HepG2 (cell line): ENCODE measurements at regions not wholly inside any gene's neighbourhood (a gene's known extent, or its start where the extent isn't known, plus 50 kb on each side); places are given as distances from the start of the nearest gene placed in this dataset.

Experiments used
- ATAC-seq: fragments of 200-7000 bp; cut with Tn5 transposase; 3 replicates; pipeline ENCODE4 v1.9.1; 2020; ENCODE audit warnings: mild to moderate bottlenecking, moderate library complexity
- BruUV-seq: library from RNA; stranded (reverse); fragments of 400-500 nt; replicated peaks from 2 replicates; lab custom pipeline; 2021; lab: Mats Ljungman, UMichigan
- CTCF ChIA-PET: fragments of 300-600 bp; formaldehyde crosslinking; extraction: SDS; loops from one replicate; lab custom pipeline; 2021; ENCODE audit warnings: low total read pairs, inconsistent platforms, low intra/inter-chr PET ratio; lab: Yijun Ruan, JAX
- POLR2A ChIA-PET: fragments of 350-600 bp; sonication (Branson Sonifier 250); formaldehyde crosslinking; loops from one replicate; lab custom pipeline; 2020; ENCODE audit warnings: antibody characterized with exemption, inconsistent platforms; lab: Yijun Ruan, JAX
- DNase-seq: peaks from one replicate; pipeline ENCODE4 v3.0.0-alpha.2; 2015; ENCODE audit warnings: low spot score
- FAIRE-seq: peaks from 3 replicates; lab custom pipeline; 2011; peaks lifted over from hg19 to GRCh38; lab: Jason Lieb, UNC
- H2AFZ ChIP-seq: one replicate; pipeline ENCODE4 v1.6.1; 2011; ENCODE audit warnings: low read length, inconsistent platforms
- H3K27ac ChIP-seq: fragments of 300-600 bp; 3 replicates; pipeline ENCODE4 v1.8.0; 2011; ENCODE audit warnings: mixed run types, mild to moderate bottlenecking, mixed read lengths, low read length, inconsistent platforms; ENCODE audit not compliant: insufficient read depth; ENCODE audit errors: extremely low read length
- H3K27me3 ChIP-seq, 2 experiments: fragments of 200-600 bp in 1 of 2; 2 replicates in 1 of 2; 3 replicates in 1 of 2; pipeline versions ENCODE4 v1.6.0 to v1.8.0; 2011; ENCODE audit warnings: low read length in 2 of 2, mild to moderate bottlenecking in 2 of 2, moderate library complexity in 2 of 2, inconsistent platforms in 1 of 2; ENCODE audit not compliant: insufficient read depth in 2 of 2, control insufficient read depth in 1 of 2
- H3K36me3 ChIP-seq, 2 experiments: fragments of 200-600 bp in 1 of 2; replicated peaks in 1 of 2; 2 replicates in 1 of 2; 3 replicates in 1 of 2; pipeline versions ENCODE4 v1.5.1 to v1.8.0; 2011; ENCODE audit warnings: low read length in 2 of 2, inconsistent platforms in 1 of 2; ENCODE audit not compliant: insufficient read depth in 2 of 2, control insufficient read depth in 1 of 2
- H3K4me1 ChIP-seq: 2 replicates; pipeline ENCODE4 v1.5.1; 2012; ENCODE audit warnings: low read length, inconsistent platforms; ENCODE audit not compliant: insufficient read depth
- H3K4me2 ChIP-seq: 2 replicates; pipeline ENCODE4 v1.6.0; 2011; ENCODE audit warnings: low read depth, low read length, inconsistent platforms
- H3K4me3 ChIP-seq, 3 experiments: fragments of 200-600 bp in 1 of 3; sonication (generic), shearing (Covaris generic) in 1 of 3; replicated peaks in 1 of 3; 2 replicates each; pipeline ENCODE4 v1.5.1; 2011 to 2016; ENCODE audit warnings: low read length in 3 of 3, inconsistent platforms in 2 of 3, low read depth in 2 of 3, mild to moderate bottlenecking in 2 of 3, control low read depth in 1 of 3, mixed read lengths in 1 of 3; ENCODE audit not compliant: insufficient read depth in 1 of 3
- H3K79me2 ChIP-seq: one replicate; pipeline ENCODE4 v1.6.1; 2011; ENCODE audit warnings: low read length, inconsistent platforms; ENCODE audit not compliant: insufficient read depth
- H3K9ac ChIP-seq: 2 replicates; pipeline ENCODE4 v1.6.0; 2011; ENCODE audit warnings: mild to moderate bottlenecking, low read depth, low read length, inconsistent platforms; ENCODE audit not compliant: insufficient read depth
- H3K9me3 ChIP-seq: 2 replicates; pipeline ENCODE4 v1.5.1; 2012; ENCODE audit warnings: mild to moderate bottlenecking, low read length
- H4K20me1 ChIP-seq: 2 replicates; pipeline ENCODE4 v1.6.0; 2011; ENCODE audit warnings: inconsistent platforms, mild to moderate bottlenecking, low read length, moderate library complexity; ENCODE audit not compliant: insufficient read depth
- NR1H2 ChIP-seq: sonication (generic); formaldehyde crosslinking; IDR thresholded peaks from 2 replicates; pipeline ENCODE4 v1.8.1; 2022; ENCODE audit warnings: low read depth, missing genetic modification reagents, borderline replicate concordance
- PRMT3 ChIP-seq: sonication (generic); formaldehyde crosslinking; IDR thresholded peaks from 2 replicates; pipeline ENCODE4 v1.8.1; 2022; ENCODE audit warnings: low read depth, mild to moderate bottlenecking, moderate library complexity, missing genetic modification reagents, borderline replicate concordance
- XBP1 ChIP-seq: sonication (generic); formaldehyde crosslinking; IDR thresholded peaks from 2 replicates; pipeline ENCODE4 v1.5.0; 2020; ENCODE audit warnings: missing genetic modification reagents
- ZBTB3 ChIP-seq: sonication (generic); formaldehyde crosslinking; IDR thresholded peaks from 2 replicates; pipeline ENCODE4 v1.4.0; 2020; ENCODE audit warnings: low read depth, mild to moderate bottlenecking, moderate library complexity, missing genetic modification reagents, borderline replicate concordance
- ZNF607 ChIP-seq: sonication (generic); formaldehyde crosslinking; IDR thresholded peaks from 2 replicates; pipeline ENCODE4 v1.5.1; 2020; ENCODE audit warnings: missing genetic modification reagents, mild to moderate bottlenecking, borderline replicate concordance
- ZNF674 ChIP-seq: sonication (generic); formaldehyde crosslinking; IDR thresholded peaks from 2 replicates; pipeline ENCODE4 v1.5.0; 2020; ENCODE audit warnings: low read depth, mild to moderate bottlenecking, missing genetic modification reagents
- WGBS: methylation state at CpG from one replicate; pipeline ENCODE4 v1.1.6; 2017; ENCODE audit warnings: low lambda C conversion rate; 5-methylcytosine and 5-hydroxymethylcytosine counted together
- in situ Hi-C: cut with HindIII; loops from 2 replicates; pipeline ENCODE4 v1.10.0; 2017; ENCODE audit warnings: low pct_unique_long_range_greater_than_20kb; ENCODE audit not compliant: extremely low pct_ligation_motif_present
- intact Hi-C: fragments of 100-400 bp; cut with micrococcal nuclease; formaldehyde crosslinking; loops from one replicate; pipeline ENCODE4 v1.10.0; 2022; ENCODE audit not compliant: unreplicated experiment
- TF ChIP-seq, protein P1 (sequence below): sonication (generic); formaldehyde crosslinking; IDR thresholded peaks from 2 replicates; pipeline ENCODE4; 2020; ENCODE audit warnings: missing genetic modification reagents, mild to moderate bottlenecking, borderline replicate concordance
- TF ChIP-seq, protein P2 (sequence below): sonication (generic); formaldehyde crosslinking; IDR thresholded peaks from 2 replicates; pipeline ENCODE4 v1.5.0; 2020; ENCODE audit warnings: mild to moderate bottlenecking, missing genetic modification reagents
- TF ChIP-seq, protein P3 (sequence below): sonication (generic); formaldehyde crosslinking; IDR thresholded peaks from 2 replicates; pipeline ENCODE4 v1.4.0; 2020; ENCODE audit warnings: mild to moderate bottlenecking, missing genetic modification reagents, borderline replicate concordance

GRCh38 chr19:20273951-20274570 is 107.0 kb downstream of the ZNF486 start:
- no peak overlapping the region for H3K9ac ChIP-seq
- TF ChIP-seq, protein P1, sequence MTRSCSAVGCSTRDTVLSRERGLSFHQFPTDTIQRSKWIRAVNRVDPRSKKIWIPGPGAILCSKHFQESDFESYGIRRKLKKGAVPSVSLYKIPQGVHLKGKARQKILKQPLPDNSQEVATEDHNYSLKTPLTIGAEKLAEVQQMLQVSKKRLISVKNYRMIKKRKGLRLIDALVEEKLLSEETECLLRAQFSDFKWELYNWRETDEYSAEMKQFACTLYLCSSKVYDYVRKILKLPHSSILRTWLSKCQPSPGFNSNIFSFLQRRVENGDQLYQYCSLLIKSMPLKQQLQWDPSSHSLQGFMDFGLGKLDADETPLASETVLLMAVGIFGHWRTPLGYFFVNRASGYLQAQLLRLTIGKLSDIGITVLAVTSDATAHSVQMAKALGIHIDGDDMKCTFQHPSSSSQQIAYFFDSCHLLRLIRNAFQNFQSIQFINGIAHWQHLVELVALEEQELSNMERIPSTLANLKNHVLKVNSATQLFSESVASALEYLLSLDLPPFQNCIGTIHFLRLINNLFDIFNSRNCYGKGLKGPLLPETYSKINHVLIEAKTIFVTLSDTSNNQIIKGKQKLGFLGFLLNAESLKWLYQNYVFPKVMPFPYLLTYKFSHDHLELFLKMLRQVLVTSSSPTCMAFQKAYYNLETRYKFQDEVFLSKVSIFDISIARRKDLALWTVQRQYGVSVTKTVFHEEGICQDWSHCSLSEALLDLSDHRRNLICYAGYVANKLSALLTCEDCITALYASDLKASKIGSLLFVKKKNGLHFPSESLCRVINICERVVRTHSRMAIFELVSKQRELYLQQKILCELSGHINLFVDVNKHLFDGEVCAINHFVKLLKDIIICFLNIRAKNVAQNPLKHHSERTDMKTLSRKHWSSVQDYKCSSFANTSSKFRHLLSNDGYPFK: no peak
- TF ChIP-seq, protein P2, sequence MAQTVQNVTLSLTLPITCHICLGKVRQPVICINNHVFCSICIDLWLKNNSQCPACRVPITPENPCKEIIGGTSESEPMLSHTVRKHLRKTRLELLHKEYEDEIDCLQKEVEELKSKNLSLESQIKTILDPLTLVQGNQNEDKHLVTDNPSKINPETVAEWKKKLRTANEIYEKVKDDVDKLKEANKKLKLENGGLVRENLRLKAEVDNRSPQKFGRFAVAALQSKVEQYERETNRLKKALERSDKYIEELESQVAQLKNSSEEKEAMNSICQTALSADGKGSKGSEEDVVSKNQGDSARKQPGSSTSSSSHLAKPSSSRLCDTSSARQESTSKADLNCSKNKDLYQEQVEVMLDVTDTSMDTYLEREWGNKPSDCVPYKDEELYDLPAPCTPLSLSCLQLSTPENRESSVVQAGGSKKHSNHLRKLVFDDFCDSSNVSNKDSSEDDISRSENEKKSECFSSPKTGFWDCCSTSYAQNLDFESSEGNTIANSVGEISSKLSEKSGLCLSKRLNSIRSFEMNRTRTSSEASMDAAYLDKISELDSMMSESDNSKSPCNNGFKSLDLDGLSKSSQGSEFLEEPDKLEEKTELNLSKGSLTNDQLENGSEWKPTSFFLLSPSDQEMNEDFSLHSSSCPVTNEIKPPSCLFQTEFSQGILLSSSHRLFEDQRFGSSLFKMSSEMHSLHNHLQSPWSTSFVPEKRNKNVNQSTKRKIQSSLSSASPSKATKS (CRISPR knock-in tag): no peak
- TF ChIP-seq ZNF674: no peak
- TF ChIP-seq XBP1 (CRISPR knock-in tag): no peak
- no peak for TF ChIP-seq ZBTB3
- no peak for TF ChIP-seq ZNF607 (CRISPR knock-in tag)
- no peak for TF ChIP-seq NR1H2 (CRISPR knock-in tag)
- TF ChIP-seq PRMT3 (CRISPR knock-in tag): no peak
- TF ChIP-seq, protein P3, sequence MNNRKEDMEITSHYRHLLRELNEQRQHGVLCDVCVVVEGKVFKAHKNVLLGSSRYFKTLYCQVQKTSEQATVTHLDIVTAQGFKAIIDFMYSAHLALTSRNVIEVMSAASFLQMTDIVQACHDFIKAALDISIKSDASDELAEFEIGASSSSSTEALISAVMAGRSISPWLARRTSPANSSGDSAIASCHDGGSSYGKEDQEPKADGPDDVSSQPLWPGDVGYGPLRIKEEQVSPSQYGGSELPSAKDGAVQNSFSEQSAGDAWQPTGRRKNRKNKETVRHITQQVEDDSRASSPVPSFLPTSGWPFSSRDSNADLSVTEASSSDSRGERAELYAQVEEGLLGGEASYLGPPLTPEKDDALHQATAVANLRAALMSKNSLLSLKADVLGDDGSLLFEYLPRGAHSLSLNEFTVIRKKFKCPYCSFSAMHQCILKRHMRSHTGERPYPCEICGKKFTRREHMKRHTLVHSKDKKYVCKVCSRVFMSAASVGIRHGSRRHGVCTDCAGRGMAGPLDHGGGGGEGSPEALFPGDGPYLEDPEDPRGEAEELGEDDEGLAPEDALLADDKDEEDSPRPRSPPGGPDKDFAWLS (CRISPR knock-in tag): no peak
- TF ChIP-seq, all 625 proteins: peak for 0
- ATAC-seq (no peak), DNase-seq (no peak), FAIRE-seq (no peak)
- H4K20me1 ChIP-seq: no peaks in the 10 kb centered on the region
- no peaks in the 10 kb centered on the region for H3K27me3 ChIP-seq
- WGBS: 7% methylated on average over 4 of the region's 4 CpGs
- intact Hi-C loops (no loop called here), in situ Hi-C loops (no loop called here)
- no peaks in the 10 kb centered on the region for H3K4me1 ChIP-seq
- BruUV-seq: no TSS peak
- no peaks in the 10 kb centered on the region for H3K79me2 ChIP-seq
- no peak overlapping the region for H3K27ac ChIP-seq
- H2AFZ ChIP-seq: no peak overlapping the region
- no peaks in the 10 kb centered on the region for H3K36me3 ChIP-seq
- CTCF ChIA-PET: no interaction called here
- no peak overlapping the region for H3K4me3 ChIP-seq
- H3K4me2 ChIP-seq: no peak overlapping the region
- POLR2A ChIA-PET: no interaction called here
- peaks cover 56% of the 10 kb centered on the region for H3K9me3 ChIP-seq
